ENCODE measurements at regions not wholly inside any gene's neighbourhood (a gene's known extent, or its start where the extent isn't known, plus 50 kb on each side); places are given as distances from the start of the nearest gene placed in this dataset.

DNA sequence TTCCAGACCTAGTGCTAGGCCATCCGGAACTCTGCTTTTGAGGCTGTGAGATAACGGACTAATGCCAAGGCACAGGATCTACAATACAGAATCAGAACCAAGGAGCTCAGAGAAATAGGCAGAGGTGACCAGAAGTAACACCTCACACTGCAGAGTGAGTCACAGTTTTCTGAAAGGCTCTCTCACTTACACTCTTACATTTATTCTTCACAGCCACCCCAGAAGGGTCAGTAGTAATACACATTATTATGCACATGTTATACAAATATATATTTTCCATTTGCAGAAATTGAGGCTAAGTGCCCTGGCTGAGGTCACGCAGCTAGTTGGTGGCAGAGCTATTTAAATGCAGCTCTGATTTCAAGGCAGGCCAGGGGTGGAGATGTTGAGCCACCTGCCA lies 542.5 kb downstream of the OMA1 start:
- TF ChIP-seq, protein P1, sequence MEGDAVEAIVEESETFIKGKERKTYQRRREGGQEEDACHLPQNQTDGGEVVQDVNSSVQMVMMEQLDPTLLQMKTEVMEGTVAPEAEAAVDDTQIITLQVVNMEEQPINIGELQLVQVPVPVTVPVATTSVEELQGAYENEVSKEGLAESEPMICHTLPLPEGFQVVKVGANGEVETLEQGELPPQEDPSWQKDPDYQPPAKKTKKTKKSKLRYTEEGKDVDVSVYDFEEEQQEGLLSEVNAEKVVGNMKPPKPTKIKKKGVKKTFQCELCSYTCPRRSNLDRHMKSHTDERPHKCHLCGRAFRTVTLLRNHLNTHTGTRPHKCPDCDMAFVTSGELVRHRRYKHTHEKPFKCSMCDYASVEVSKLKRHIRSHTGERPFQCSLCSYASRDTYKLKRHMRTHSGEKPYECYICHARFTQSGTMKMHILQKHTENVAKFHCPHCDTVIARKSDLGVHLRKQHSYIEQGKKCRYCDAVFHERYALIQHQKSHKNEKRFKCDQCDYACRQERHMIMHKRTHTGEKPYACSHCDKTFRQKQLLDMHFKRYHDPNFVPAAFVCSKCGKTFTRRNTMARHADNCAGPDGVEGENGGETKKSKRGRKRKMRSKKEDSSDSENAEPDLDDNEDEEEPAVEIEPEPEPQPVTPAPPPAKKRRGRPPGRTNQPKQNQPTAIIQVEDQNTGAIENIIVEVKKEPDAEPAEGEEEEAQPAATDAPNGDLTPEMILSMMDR (conservative IDR thresholded peaks at IDR 0.05), result no peak
- TF ChIP-seq EZH2 (IDR thresholded peaks at IDR 0.05; ENCODE audit: low read depth), result no peak

Data from PC-9 (cell line).